K562 (cell line): ENCODE measurements at regions not wholly inside any gene's neighbourhood (a gene's known extent, or its start where the extent isn't known, plus 50 kb on each side); places are given as distances from the start of the nearest gene placed in this dataset.

Experiments
- ATAC-seq: fragments of 200-7000 bp; cut with Tn5 transposase; 3 replicates; pipeline ENCODE4 v1.9.1; 2020; ENCODE audit warnings: moderate library complexity
- BruUV-seq: library from RNA; stranded (reverse); fragments of 400-500 nt; replicated peaks from 2 replicates; lab custom pipeline; 2021; lab: Mats Ljungman, UMichigan
- CTCF ChIA-PET: fragments of 300-600 bp; formaldehyde crosslinking; extraction: SDS; loops from one replicate; lab custom pipeline; 2021; ENCODE audit warnings: low intra/inter-chr PET ratio; lab: Yijun Ruan, JAX
- POLR2A ChIA-PET: fragments of 300-600, 350-650 bp; sonication (Branson Sonifier 250); formaldehyde crosslinking; extraction: SDS; loops from one replicate; lab custom pipeline; 2021; ENCODE audit warnings: antibody characterized with exemption, inconsistent platforms; lab: Yijun Ruan, JAX
- DNase-seq, 4 experiments: peaks; one replicate each; pipeline versions ENCODE4 v3.0.0 to v3.0.0-alpha.2; 2011 to 2018; ENCODE audit warnings: low spot score in 3 of 4, mixed read lengths in 3 of 4; ENCODE audit errors: extremely low read depth in 1 of 4
- FAIRE-seq: peaks from 2 replicates; lab custom pipeline; 2011; peaks lifted over from hg19 to GRCh38; lab: Jason Lieb, UNC
- H2AFZ ChIP-seq: 2 replicates; pipeline ENCODE4 v1.6.0; 2011; ENCODE audit warnings: low read depth, low read length, control low read depth, inconsistent platforms
- H3K27ac ChIP-seq: fragments of 200-600 bp; 3 replicates; pipeline ENCODE4 v1.8.0; 2011; ENCODE audit warnings: low read depth, mild to moderate bottlenecking, control low read depth, inconsistent platforms, low read length, moderate library complexity, mixed read lengths; ENCODE audit errors: extremely low read depth
- H3K27me3 ChIP-seq, 2 experiments: fragments of 300-600 bp in 1 of 2; 2 replicates in 1 of 2; 3 replicates in 1 of 2; pipeline versions ENCODE4 v1.6.0 to v1.8.0; 2011; ENCODE audit warnings: inconsistent platforms in 2 of 2, low read length in 2 of 2, mild to moderate bottlenecking in 1 of 2, mixed read lengths in 1 of 2, moderate library complexity in 1 of 2; ENCODE audit not compliant: control insufficient read depth in 2 of 2, insufficient read depth in 2 of 2
- H3K36me3 ChIP-seq: fragments of 300-600 bp; 3 replicates; pipeline ENCODE4 v1.8.0; 2011; ENCODE audit warnings: mild to moderate bottlenecking, low read length, inconsistent platforms; ENCODE audit not compliant: control insufficient read depth, insufficient read depth
- H3K4me1 ChIP-seq, 2 experiments: fragments of 200-600 bp in 1 of 2; replicated peaks in 1 of 2; 2 replicates in 1 of 2; 3 replicates in 1 of 2; pipeline versions ENCODE4 v1.5.1 to v1.8.0; 2011; ENCODE audit warnings: inconsistent platforms in 2 of 2, low read length in 2 of 2, mild to moderate bottlenecking in 1 of 2, mixed read lengths in 1 of 2, moderate library complexity in 1 of 2; ENCODE audit not compliant: control insufficient read depth in 2 of 2, insufficient read depth in 2 of 2
- H3K4me2 ChIP-seq: 2 replicates; pipeline ENCODE4 v1.6.1; 2011; ENCODE audit warnings: low read length, control low read depth, inconsistent platforms, mixed read lengths; ENCODE audit not compliant: insufficient read depth
- H3K4me3 ChIP-seq: fragments of 200-600 bp; sonication (generic), shearing (Covaris generic); 2 replicates; pipeline ENCODE4 v1.5.1; 2016; ENCODE audit warnings: control low read depth, inconsistent platforms
- H3K79me2 ChIP-seq: fragments of 200-600 bp; 3 replicates; pipeline ENCODE4 v1.8.0; 2011; ENCODE audit warnings: low read length, inconsistent platforms; ENCODE audit not compliant: control insufficient read depth, insufficient read depth
- H3K9ac ChIP-seq, 2 experiments: 2 replicates each; pipeline versions ENCODE4 v1.6.0 to v1.6.1; 2011; ENCODE audit warnings: low read depth in 2 of 2, low read length in 2 of 2, control low read depth in 1 of 2, inconsistent platforms in 1 of 2, mild to moderate bottlenecking in 1 of 2, mixed read lengths in 1 of 2; ENCODE audit not compliant: insufficient read depth in 1 of 2
- H3K9me1 ChIP-seq: one replicate; pipeline ENCODE4 v1.6.0; 2011; ENCODE audit warnings: inconsistent platforms, mild to moderate bottlenecking, low read length, moderate library complexity; ENCODE audit not compliant: control insufficient read depth, insufficient read depth
- H3K9me3 ChIP-seq: replicated peaks from 2 replicates; pipeline ENCODE4 v1.5.1; 2011; ENCODE audit warnings: low read depth, low read length, inconsistent platforms; ENCODE audit not compliant: control insufficient read depth, insufficient read depth
- H4K20me1 ChIP-seq: replicated peaks from 2 replicates; pipeline ENCODE4 v1.6.1; 2011; ENCODE audit warnings: low read length, inconsistent platforms, mixed read lengths; ENCODE audit not compliant: control insufficient read depth, insufficient read depth
- ETS2 ChIP-seq: IDR thresholded peaks from 2 replicates; pipeline ENCODE4 v1.6.1; 2016; ENCODE audit warnings: borderline replicate concordance, missing genetic modification characterization, mild to moderate bottlenecking, moderate library complexity, missing compliant biosample characterization; ENCODE audit not compliant: poor library complexity, severe bottlenecking
- FOXK1 ChIP-seq: sonication (generic); formaldehyde crosslinking; IDR thresholded peaks from 2 replicates; pipeline ENCODE4 v1.8.0; 2022; ENCODE audit warnings: missing genetic modification reagents, mild to moderate bottlenecking, borderline replicate concordance
- FOXM1 ChIP-seq, 2 experiments: fragments of 450-650 bp in 1 of 2; sonication (generic) in 1 of 2; formaldehyde crosslinking in 1 of 2; IDR thresholded peaks; 2 replicates each; pipeline versions ENCODE4 v1.6.1 to v1.9.0; 2017 to 2022; ENCODE audit warnings: low read depth in 2 of 2, mild to moderate bottlenecking in 2 of 2, missing genetic modification reagents in 1 of 2, moderate library complexity in 1 of 2
- HMG20A ChIP-seq: fragments of 450-650 bp; formaldehyde crosslinking; conservative IDR thresholded peaks from 2 replicates; pipeline ENCODE4 v1.4.0; 2020; ENCODE audit warnings: mild to moderate bottlenecking, mixed read lengths
- PRPF4 ChIP-seq: fragments of 200-400 bp; formaldehyde crosslinking; IDR thresholded peaks from one replicate; pipeline ENCODE4 v1.6.1; 2017; ENCODE audit warnings: low read length, low read depth, mild to moderate bottlenecking; ENCODE audit not compliant: insufficient read depth, poor library complexity, severe bottlenecking
- SETDB1 ChIP-seq: IDR thresholded peaks from one replicate; pipeline ENCODE4 v1.6.1; 2012; ENCODE audit warnings: low read length, control low read depth, inconsistent platforms
- ZNF384 ChIP-seq: IDR thresholded peaks from 2 replicates; pipeline ENCODE4 v1.6.1; 2012; ENCODE audit warnings: low read depth, low read length, improper control_type of control experiment
- WGBS: fragments of 100-300 bp; shearing (Covaris generic); methylation state at CpG from one replicate; pipeline ENCODE4 v1.1.6; 2016; ENCODE audit warnings: low coverage, mixed read lengths; ENCODE audit not compliant: insufficient coverage; ENCODE audit errors: missing lambda C conversion rate; 5-methylcytosine and 5-hydroxymethylcytosine counted together
- in situ Hi-C: fragments of 300-500 bp; cut with MboI; formaldehyde crosslinking; loops from 4 replicates; pipeline ENCODE4 v1.15.0; 2018; ENCODE audit warnings: inconsistent platforms, mixed read lengths
- intact Hi-C: fragments of 100-400 bp; cut with micrococcal nuclease; formaldehyde crosslinking; loops from 2 replicates; pipeline ENCODE4 v1.14.2; 2022
- TF ChIP-seq, protein P1 (sequence below): fragments of 250-450 bp; sonication (Bioruptor Pico); IDR thresholded peaks from 2 replicates; pipeline ENCODE4 v1.4.0; 2020; ENCODE audit warnings: mild to moderate bottlenecking, moderate library complexity

DNA sequence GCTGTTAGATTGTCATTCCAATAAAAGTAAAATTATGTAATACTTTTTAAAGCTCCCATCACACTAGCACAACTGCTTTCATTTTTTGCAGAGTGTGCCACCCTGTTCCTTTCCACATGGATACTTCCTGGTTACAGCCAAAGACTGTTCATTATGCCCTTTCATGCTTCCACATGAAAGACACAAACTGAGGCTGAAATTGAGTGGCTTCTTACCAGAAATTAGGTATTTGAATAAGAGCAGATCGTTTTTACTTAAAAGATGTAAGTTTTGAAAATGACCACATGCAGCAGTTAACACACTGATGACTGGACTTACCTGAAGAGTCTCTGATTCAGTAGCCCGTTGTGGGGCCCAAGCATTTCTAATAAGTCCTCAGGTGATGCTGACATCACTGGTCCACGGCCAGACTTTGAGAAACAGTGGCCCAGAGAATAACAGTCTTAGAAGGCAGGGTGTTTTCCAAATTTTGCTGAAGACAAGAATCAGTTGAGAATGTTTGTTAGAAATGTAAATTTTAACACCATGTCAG lies 187.6 kb upstream of the DMRT1 start:
- in situ Hi-C loops = no loop called here
- Histone ChIP-seq H3K9ac (no peak overlapping the region), H3K36me3 (no peaks in the 10 kb centered on the region), H3K4me2 (no peak overlapping the region), H3K9me1 (no peaks in the 10 kb centered on the region), H3K27me3 (no peaks in the 10 kb centered on the region), H3K4me1 (no peaks in the 10 kb centered on the region; a peak in 1 of 5 replicates), H3K4me3 (no peak overlapping the region), H3K79me2 (no peaks in the 10 kb centered on the region), H3K9me3 (no peaks in the 10 kb centered on the region), H3K27ac (no peak overlapping the region), H2AFZ (no peak overlapping the region), H4K20me1 (no peaks in the 10 kb centered on the region)
- CTCF ChIA-PET = no interaction called here
- 0% methylated on average over 3 of the region's 3 CpGs for WGBS
- TF ChIP-seq FOXK1 (CRISPR knock-in tag) (no peak), FOXM1 (IDR thresholded peaks at IDR 0.05; ENCODE audit: low read depth) (no peak), FOXM1 (CRISPR knock-in tag; IDR thresholded peaks at IDR 0.05; ENCODE audit: low read depth) (no peak), HMG20A (CRISPR knock-in tag) (no peak), ZNF384 (no peak), PRPF4 (no peak), ETS2 (tag) (no peak), SETDB1 (no peak)
- TF ChIP-seq, protein P1, sequence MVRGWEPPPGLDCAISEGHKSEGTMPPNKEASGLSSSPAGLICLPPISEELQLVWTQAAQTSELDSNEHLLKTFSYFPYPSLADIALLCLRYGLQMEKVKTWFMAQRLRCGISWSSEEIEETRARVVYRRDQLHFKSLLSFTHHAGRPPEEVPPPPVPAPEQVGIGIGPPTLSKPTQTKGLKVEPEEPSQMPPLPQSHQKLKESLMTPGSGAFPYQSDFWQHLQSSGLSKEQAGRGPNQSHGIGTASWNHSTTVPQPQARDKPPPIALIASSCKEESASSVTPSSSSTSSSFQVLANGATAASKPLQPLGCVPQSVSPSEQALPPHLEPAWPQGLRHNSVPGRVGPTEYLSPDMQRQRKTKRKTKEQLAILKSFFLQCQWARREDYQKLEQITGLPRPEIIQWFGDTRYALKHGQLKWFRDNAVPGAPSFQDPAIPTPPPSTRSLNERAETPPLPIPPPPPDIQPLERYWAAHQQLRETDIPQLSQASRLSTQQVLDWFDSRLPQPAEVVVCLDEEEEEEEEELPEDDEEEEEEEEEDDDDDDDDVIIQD (CRISPR knock-in tag) = no peak
- BruUV-seq = no TSS peak
- FAIRE-seq (no peak), ATAC-seq (no peak), DNase-seq (no peak)
- POLR2A ChIA-PET = no interaction called here
- intact Hi-C loops = no loop called here
